GM23338 (cell line): ENCODE measurements at regions not wholly inside any gene's neighbourhood (a gene's known extent, or its start where the extent isn't known, plus 50 kb on each side); places are given as distances from the start of the nearest gene placed in this dataset.
A peak's percentile ranks its signal among the peaks of the same experiment; 100 is the strongest.

Source experiments
- ATAC-seq: fragments of 200-7000 bp; cut with Tn5 transposase; 3 replicates; pipeline ENCODE4 v1.9.1; 2020
- DNase-seq: peaks from one replicate; pipeline ENCODE4 v3.0.0-alpha.2; 2015; ENCODE audit warnings: low spot score
- H2AFZ ChIP-seq: fragments of 200-600 bp; sonication (generic); 2 replicates; pipeline ENCODE4 v1.8.0; 2016; ENCODE audit warnings: antibody characterized with exemption, mild to moderate bottlenecking, moderate library complexity
- H3F3A ChIP-seq: fragments of 200-600 bp; sonication (generic); replicated peaks from 2 replicates; pipeline ENCODE4 v1.8.0; 2017; ENCODE audit warnings: antibody characterized with exemption, mixed run types, low read depth
- H3K27ac ChIP-seq: fragments of 200-600 bp; sonication (generic); 2 replicates; pipeline ENCODE4 v1.6.1; 2016; ENCODE audit warnings: low read depth
- H3K27me3 ChIP-seq: fragments of 200-600 bp; sonication (generic); 2 replicates; pipeline ENCODE4 v1.8.0; 2016; ENCODE audit warnings: mild to moderate bottlenecking, mixed run types, moderate library complexity; ENCODE audit not compliant: insufficient read depth
- H3K36me3 ChIP-seq: fragments of 200-600 bp; sonication (generic); 2 replicates; pipeline ENCODE4 v1.8.0; 2016; ENCODE audit warnings: mild to moderate bottlenecking; ENCODE audit not compliant: insufficient read depth
- H3K4me1 ChIP-seq: fragments of 200-600 bp; sonication (generic); 2 replicates; pipeline ENCODE4 v1.8.0; 2016; ENCODE audit warnings: mild to moderate bottlenecking, moderate library complexity; ENCODE audit not compliant: insufficient read depth
- H3K4me2 ChIP-seq: fragments of 200-600 bp; sonication (generic); 2 replicates; pipeline ENCODE4 v1.7.1; 2017; ENCODE audit warnings: mixed run types
- H3K4me3 ChIP-seq: fragments of 200-600 bp; sonication (generic); 2 replicates; pipeline ENCODE4 v1.6.1; 2016; ENCODE audit warnings: mixed run types
- H3K79me2 ChIP-seq: fragments of 200-600 bp; sonication (generic); replicated peaks from 2 replicates; pipeline ENCODE4 v1.8.0; 2017; ENCODE audit warnings: mild to moderate bottlenecking; ENCODE audit not compliant: insufficient read depth
- H3K9me2 ChIP-seq: fragments of 200-600 bp; sonication (generic); 2 replicates; pipeline ENCODE4 v1.8.0; 2017; ENCODE audit not compliant: insufficient read depth
- H4K20me1 ChIP-seq: fragments of 200-600 bp; sonication (generic); replicated peaks from 2 replicates; pipeline ENCODE4 v1.8.0; 2017; ENCODE audit warnings: mild to moderate bottlenecking; ENCODE audit not compliant: insufficient read depth
- H3K27ac Mint-ChIP-seq: 2 replicates; pipeline ENCODE4 v1.8.0; 2020; ENCODE audit warnings: inconsistent platforms, mild to moderate bottlenecking, moderate library complexity, mixed read lengths
- H3K27me3 Mint-ChIP-seq: 3 replicates; pipeline ENCODE4 v1.8.0; 2022; ENCODE audit warnings: low read depth, mild to moderate bottlenecking, moderate library complexity, mixed read lengths, inconsistent platforms; ENCODE audit not compliant: insufficient read depth, poor library complexity
- H3K36me3 Mint-ChIP-seq: 3 replicates; pipeline ENCODE4 v1.8.0; 2021; ENCODE audit warnings: low read depth, mild to moderate bottlenecking, inconsistent platforms, moderate library complexity, mixed read lengths
- H3K4me1 Mint-ChIP-seq: 3 replicates; pipeline ENCODE4 v1.8.0; 2020; ENCODE audit warnings: mild to moderate bottlenecking, inconsistent platforms, mixed read lengths
- H3K4me3 Mint-ChIP-seq: 3 replicates; pipeline ENCODE4 v1.8.0; 2021; ENCODE audit warnings: moderate library complexity, mild to moderate bottlenecking, inconsistent platforms, mixed read lengths
- H3K9me3 Mint-ChIP-seq: 3 replicates; pipeline ENCODE4 v1.8.0; 2020; ENCODE audit warnings: moderate library complexity, mild to moderate bottlenecking, inconsistent platforms, mixed read lengths
- CREB1 ChIP-seq: fragments of 250-450 bp; sonication (Bioruptor Pico); IDR thresholded peaks from 2 replicates; pipeline ENCODE4 v1.5.0; 2020; ENCODE audit warnings: low read depth, mild to moderate bottlenecking, moderate library complexity
- EZH2 ChIP-seq: fragments of 200-600 bp; sonication (generic); IDR thresholded peaks from one replicate; pipeline ENCODE4 v1.8.0; 2017; ENCODE audit warnings: antibody characterized with exemption, mild to moderate bottlenecking, low read depth; ENCODE audit not compliant: unreplicated experiment
- EZH2phosphoT487 ChIP-seq: fragments of 200-600 bp; sonication (generic); IDR thresholded peaks from one replicate; pipeline ENCODE4 v1.8.1; 2018; ENCODE audit warnings: antibody characterized with exemption; ENCODE audit not compliant: unreplicated experiment
- JUNB ChIP-seq: IDR thresholded peaks from one replicate; pipeline ENCODE4 v1.6.1; 2016; ENCODE audit warnings: antibody characterized with exemption; ENCODE audit not compliant: unreplicated experiment
- NANOG ChIP-seq: IDR thresholded peaks from 2 replicates; pipeline ENCODE4 v1.6.1; 2016; ENCODE audit warnings: antibody characterized with exemption, borderline replicate concordance
- POLR2AphosphoS5 ChIP-seq: IDR thresholded peaks from 2 replicates; pipeline ENCODE4 v1.6.1; 2016; ENCODE audit warnings: antibody characterized with exemption, low read depth
- STAT1 ChIP-seq: IDR thresholded peaks from one replicate; pipeline ENCODE4 v1.6.1; 2016; ENCODE audit warnings: antibody characterized with exemption; ENCODE audit not compliant: unreplicated experiment
- ZNF114 ChIP-seq: fragments of 250-450 bp; sonication (Bioruptor Pico); IDR thresholded peaks from 2 replicates; pipeline ENCODE4 v1.5.0; 2020; ENCODE audit warnings: mild to moderate bottlenecking, moderate library complexity
- ZNF331 ChIP-seq: fragments of 250-450 bp; sonication (Bioruptor Pico); IDR thresholded peaks from 2 replicates; pipeline ENCODE4 v1.5.0; 2020; ENCODE audit warnings: low read depth, mild to moderate bottlenecking, moderate library complexity
- TF ChIP-seq, protein P1 (sequence below): fragments of 250-450 bp; sonication (Bioruptor Pico); IDR thresholded peaks from 2 replicates; pipeline ENCODE4 v1.5.0; 2020; ENCODE audit warnings: mild to moderate bottlenecking, moderate library complexity
- TF ChIP-seq, protein P2 (sequence below): IDR thresholded peaks from one replicate; pipeline ENCODE4 v1.6.1; 2018; ENCODE audit warnings: antibody characterized with exemption; ENCODE audit not compliant: unreplicated experiment
- TF ChIP-seq, protein P3 (sequence below), 2 experiments: fragments of 200-600 bp in 1 of 2; sonication (generic) in 1 of 2; conservative IDR thresholded peaks; 2 replicates each; pipeline versions ENCODE4 v1.5.1 to v1.6.1; 2016 to 2017; ENCODE audit warnings: antibody characterized with exemption in 2 of 2, low read depth in 2 of 2, mild to moderate bottlenecking in 2 of 2, moderate library complexity in 1 of 2
- TF ChIP-seq, protein P4 (sequence below): IDR thresholded peaks from 2 replicates; pipeline ENCODE4 v1.6.1; 2016; ENCODE audit warnings: antibody characterized with exemption

DNA sequence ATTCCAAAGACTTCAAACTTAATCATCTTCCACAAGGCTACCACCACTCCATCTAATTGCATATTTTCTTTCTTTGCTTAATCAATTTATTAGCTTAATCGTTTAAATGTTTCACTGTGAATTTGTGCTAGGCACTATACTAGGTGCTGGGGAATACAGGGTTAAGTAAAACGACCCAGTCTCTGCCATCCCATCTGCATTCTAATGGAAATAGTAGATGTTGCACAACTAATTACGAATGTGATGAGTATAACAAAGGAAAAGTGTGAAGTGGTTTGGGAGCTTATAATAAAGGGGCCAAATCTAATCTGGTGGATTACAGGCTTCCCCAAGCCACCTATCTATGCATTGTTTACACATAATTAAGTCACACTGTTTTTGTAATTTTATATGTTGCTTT, 147.1 kb downstream of the FAM181B start:
- 0 out of 2 replicates have a peak, but pooled peaks cover 2% of the 10 kb centered on the region for H3K9me2 ChIP-seq
- H3K27ac Mint-ChIP-seq = no peak overlapping the region
- H3K4me1 ChIP-seq = no peaks in the 10 kb centered on the region
- H3K36me3 Mint-ChIP-seq = no peaks in the 10 kb centered on the region
- no peak overlapping the region for H3K27ac ChIP-seq
- H3K27me3 Mint-ChIP-seq = peaks cover 6% of the 10 kb centered on the region
- no peak overlapping the region for H3K4me2 ChIP-seq
- no peak overlapping the region for H3K4me3 ChIP-seq
- no peaks in the 10 kb centered on the region for H4K20me1 ChIP-seq
- peak; percentile 17 for DNase-seq
- H3K36me3 ChIP-seq = no peaks in the 10 kb centered on the region
- no peak overlapping the region for H2AFZ ChIP-seq
- ATAC-seq = no peak
- H3K9me3 Mint-ChIP-seq = no peaks in the 10 kb centered on the region; the same call in 1 of the 3 replicates
- H3K27me3 ChIP-seq = no peaks in the 10 kb centered on the region
- no peaks in the 10 kb centered on the region for H3K79me2 ChIP-seq
- H3K4me3 Mint-ChIP-seq = no peak overlapping the region
- TF ChIP-seq NANOG (no peak), EZH2 (no peak), ZNF114 (CRISPR knock-in tag) (no peak), JUNB (no peak), CREB1 (CRISPR knock-in tag) (no peak), ZNF331 (CRISPR knock-in tag) (no peak), POLR2AphosphoS5 (no peak), STAT1 (no peak), EZH2phosphoT487 (no peak)
- TF ChIP-seq, protein P1, sequence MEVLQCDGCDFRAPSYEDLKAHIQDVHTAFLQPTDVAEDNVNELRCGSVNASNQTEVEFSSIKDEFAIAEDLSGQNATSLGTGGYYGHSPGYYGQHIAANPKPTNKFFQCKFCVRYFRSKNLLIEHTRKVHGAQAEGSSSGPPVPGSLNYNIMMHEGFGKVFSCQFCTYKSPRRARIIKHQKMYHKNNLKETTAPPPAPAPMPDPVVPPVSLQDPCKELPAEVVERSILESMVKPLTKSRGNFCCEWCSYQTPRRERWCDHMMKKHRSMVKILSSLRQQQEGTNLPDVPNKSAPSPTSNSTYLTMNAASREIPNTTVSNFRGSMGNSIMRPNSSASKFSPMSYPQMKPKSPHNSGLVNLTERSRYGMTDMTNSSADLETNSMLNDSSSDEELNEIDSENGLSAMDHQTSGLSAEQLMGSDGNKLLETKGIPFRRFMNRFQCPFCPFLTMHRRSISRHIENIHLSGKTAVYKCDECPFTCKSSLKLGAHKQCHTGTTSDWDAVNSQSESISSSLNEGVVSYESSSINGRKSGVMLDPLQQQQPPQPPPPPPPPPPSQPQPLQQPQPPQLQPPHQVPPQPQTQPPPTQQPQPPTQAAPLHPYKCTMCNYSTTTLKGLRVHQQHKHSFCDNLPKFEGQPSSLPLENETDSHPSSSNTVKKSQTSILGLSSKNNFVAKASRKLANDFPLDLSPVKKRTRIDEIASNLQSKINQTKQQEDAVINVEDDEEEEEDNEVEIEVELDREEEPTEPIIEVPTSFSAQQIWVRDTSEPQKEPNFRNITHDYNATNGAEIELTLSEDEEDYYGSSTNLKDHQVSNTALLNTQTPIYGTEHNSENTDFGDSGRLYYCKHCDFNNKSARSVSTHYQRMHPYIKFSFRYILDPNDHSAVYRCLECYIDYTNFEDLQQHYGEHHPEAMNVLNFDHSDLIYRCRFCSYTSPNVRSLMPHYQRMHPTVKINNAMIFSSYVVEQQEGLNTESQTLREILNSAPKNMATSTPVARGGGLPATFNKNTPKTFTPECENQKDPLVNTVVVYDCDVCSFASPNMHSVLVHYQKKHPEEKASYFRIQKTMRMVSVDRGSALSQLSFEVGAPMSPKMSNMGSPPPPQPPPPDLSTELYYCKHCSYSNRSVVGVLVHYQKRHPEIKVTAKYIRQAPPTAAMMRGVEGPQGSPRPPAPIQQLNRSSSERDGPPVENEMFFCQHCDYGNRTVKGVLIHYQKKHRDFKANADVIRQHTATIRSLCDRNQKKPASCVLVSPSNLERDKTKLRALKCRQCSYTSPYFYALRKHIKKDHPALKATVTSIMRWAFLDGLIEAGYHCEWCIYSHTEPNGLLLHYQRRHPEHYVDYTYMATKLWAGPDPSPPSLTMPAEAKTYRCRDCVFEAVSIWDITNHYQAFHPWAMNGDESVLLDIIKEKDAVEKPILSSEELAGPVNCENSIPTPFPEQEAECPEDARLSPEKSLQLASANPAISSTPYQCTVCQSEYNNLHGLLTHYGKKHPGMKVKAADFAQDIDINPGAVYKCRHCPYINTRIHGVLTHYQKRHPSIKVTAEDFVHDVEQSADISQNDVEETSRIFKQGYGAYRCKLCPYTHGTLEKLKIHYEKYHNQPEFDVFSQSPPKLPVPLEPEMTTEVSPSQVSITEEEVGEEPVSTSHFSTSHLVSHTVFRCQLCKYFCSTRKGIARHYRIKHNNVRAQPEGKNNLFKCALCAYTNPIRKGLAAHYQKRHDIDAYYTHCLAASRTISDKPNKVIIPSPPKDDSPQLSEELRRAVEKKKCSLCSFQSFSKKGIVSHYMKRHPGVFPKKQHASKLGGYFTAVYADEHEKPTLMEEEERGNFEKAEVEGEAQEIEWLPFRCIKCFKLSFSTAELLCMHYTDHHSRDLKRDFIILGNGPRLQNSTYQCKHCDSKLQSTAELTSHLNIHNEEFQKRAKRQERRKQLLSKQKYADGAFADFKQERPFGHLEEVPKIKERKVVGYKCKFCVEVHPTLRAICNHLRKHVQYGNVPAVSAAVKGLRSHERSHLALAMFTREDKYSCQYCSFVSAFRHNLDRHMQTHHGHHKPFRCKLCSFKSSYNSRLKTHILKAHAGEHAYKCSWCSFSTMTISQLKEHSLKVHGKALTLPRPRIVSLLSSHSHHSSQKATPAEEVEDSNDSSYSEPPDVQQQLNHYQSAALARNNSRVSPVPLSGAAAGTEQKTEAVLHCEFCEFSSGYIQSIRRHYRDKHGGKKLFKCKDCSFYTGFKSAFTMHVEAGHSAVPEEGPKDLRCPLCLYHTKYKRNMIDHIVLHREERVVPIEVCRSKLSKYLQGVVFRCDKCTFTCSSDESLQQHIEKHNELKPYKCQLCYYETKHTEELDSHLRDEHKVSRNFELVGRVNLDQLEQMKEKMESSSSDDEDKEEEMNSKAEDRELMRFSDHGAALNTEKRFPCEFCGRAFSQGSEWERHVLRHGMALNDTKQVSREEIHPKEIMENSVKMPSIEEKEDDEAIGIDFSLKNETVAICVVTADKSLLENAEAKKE (CRISPR knock-in tag) = no peak
- TF ChIP-seq, protein P2, sequence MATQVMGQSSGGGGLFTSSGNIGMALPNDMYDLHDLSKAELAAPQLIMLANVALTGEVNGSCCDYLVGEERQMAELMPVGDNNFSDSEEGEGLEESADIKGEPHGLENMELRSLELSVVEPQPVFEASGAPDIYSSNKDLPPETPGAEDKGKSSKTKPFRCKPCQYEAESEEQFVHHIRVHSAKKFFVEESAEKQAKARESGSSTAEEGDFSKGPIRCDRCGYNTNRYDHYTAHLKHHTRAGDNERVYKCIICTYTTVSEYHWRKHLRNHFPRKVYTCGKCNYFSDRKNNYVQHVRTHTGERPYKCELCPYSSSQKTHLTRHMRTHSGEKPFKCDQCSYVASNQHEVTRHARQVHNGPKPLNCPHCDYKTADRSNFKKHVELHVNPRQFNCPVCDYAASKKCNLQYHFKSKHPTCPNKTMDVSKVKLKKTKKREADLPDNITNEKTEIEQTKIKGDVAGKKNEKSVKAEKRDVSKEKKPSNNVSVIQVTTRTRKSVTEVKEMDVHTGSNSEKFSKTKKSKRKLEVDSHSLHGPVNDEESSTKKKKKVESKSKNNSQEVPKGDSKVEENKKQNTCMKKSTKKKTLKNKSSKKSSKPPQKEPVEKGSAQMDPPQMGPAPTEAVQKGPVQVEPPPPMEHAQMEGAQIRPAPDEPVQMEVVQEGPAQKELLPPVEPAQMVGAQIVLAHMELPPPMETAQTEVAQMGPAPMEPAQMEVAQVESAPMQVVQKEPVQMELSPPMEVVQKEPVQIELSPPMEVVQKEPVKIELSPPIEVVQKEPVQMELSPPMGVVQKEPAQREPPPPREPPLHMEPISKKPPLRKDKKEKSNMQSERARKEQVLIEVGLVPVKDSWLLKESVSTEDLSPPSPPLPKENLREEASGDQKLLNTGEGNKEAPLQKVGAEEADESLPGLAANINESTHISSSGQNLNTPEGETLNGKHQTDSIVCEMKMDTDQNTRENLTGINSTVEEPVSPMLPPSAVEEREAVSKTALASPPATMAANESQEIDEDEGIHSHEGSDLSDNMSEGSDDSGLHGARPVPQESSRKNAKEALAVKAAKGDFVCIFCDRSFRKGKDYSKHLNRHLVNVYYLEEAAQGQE = no peak
- TF ChIP-seq, protein P3, sequence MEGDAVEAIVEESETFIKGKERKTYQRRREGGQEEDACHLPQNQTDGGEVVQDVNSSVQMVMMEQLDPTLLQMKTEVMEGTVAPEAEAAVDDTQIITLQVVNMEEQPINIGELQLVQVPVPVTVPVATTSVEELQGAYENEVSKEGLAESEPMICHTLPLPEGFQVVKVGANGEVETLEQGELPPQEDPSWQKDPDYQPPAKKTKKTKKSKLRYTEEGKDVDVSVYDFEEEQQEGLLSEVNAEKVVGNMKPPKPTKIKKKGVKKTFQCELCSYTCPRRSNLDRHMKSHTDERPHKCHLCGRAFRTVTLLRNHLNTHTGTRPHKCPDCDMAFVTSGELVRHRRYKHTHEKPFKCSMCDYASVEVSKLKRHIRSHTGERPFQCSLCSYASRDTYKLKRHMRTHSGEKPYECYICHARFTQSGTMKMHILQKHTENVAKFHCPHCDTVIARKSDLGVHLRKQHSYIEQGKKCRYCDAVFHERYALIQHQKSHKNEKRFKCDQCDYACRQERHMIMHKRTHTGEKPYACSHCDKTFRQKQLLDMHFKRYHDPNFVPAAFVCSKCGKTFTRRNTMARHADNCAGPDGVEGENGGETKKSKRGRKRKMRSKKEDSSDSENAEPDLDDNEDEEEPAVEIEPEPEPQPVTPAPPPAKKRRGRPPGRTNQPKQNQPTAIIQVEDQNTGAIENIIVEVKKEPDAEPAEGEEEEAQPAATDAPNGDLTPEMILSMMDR (conservative IDR thresholded peaks at IDR 0.05; ENCODE audit: low read depth in 2 of 2) = no peak
- TF ChIP-seq, protein P4, sequence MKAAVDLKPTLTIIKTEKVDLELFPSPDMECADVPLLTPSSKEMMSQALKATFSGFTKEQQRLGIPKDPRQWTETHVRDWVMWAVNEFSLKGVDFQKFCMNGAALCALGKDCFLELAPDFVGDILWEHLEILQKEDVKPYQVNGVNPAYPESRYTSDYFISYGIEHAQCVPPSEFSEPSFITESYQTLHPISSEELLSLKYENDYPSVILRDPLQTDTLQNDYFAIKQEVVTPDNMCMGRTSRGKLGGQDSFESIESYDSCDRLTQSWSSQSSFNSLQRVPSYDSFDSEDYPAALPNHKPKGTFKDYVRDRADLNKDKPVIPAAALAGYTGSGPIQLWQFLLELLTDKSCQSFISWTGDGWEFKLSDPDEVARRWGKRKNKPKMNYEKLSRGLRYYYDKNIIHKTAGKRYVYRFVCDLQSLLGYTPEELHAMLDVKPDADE = no peak
- no peaks in the 10 kb centered on the region for H3K4me1 Mint-ChIP-seq
- H3F3A ChIP-seq = no peaks in the 10 kb centered on the region
